ENCODE measurements at regions not wholly inside any gene's neighbourhood (a gene's known extent, or its start where the extent isn't known, plus 50 kb on each side); places are given as distances from the start of the nearest gene placed in this dataset.

GRCh38 chr6:122283884-122284283 is 115.6 kb upstream of the HSF2 start:
- no peak overlapping the region for H3K27ac ChIP-seq
- no peaks in the 10 kb centered on the region for H3K9me3 ChIP-seq
- no peaks in the 10 kb centered on the region for H3K36me3 ChIP-seq
- H3K4me3 ChIP-seq (replicated peaks in 1 of 3): no peak overlapping the region
- intact Hi-C loops (cut with DNase I): no loop called here
- no peaks in the 10 kb centered on the region for H3K4me1 ChIP-seq
- WGBS, 2 donors: 87 to 92% methylated on average over 4 of the region's 4 CpGs
- no peak for DNase-seq
- TF ChIP-seq POLR2A (IDR thresholded peaks at IDR 0.05) (no peak), CTCF (IDR thresholded peaks at IDR 0.05) (no peak)
- H3K27me3 ChIP-seq: no peaks in the 10 kb centered on the region

DNA sequence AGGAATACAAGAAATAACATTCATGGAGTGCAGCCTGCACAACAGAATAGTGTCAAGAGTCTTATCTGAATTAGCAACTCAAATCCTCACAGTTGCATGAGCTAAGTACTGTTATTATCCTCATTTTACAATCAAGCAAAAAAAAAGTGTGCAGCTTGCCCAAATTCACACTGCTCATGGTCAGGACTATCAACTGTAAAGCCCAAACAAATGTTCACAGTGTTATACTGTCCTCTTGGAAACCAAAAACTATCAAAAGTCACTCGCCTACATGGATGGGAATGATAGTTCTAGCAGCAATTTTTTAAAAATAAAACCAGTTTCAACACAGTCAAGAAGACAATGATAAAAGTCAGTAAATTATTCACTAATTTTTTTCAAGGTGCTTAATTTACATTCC is 114.6 kb upstream of the HSF2 start:
- Histone ChIP-seq H3K27me3 (no peaks in the 10 kb centered on the region), H3K27ac (no peak overlapping the region), H3K4me1 (no peaks in the 10 kb centered on the region), H3K9me3 (no peaks in the 10 kb centered on the region), H3K4me3 (replicated peaks in 1 of 3) (no peak overlapping the region), H3K36me3 (no peaks in the 10 kb centered on the region)
- intact Hi-C loops (cut with DNase I): no loop called here
- no peak for TF ChIP-seq CTCF (IDR thresholded peaks at IDR 0.05)
- no peak for TF ChIP-seq POLR2A (IDR thresholded peaks at IDR 0.05)
- 84 to 90% methylated on average over 1 of the region's 1 CpG for WGBS, 2 donors
- no peak for DNase-seq

- intact Hi-C loops (cut with DNase I): no loop called here
- 69% methylated on average over 4 of the region's 4 CpGs for WGBS, 2 donors
- Histone ChIP-seq H3K27ac (no peak overlapping the region), H3K27me3 (no peaks in the 10 kb centered on the region), H3K9me3 (no peaks in the 10 kb centered on the region), H3K4me1 (no peaks in the 10 kb centered on the region), H3K36me3 (no peaks in the 10 kb centered on the region), H3K4me3 (replicated peaks in 1 of 3) (no peak overlapping the region)
- TF ChIP-seq CTCF (IDR thresholded peaks at IDR 0.05): no peak
- TF ChIP-seq POLR2A (IDR thresholded peaks at IDR 0.05): no peak
- no peak for DNase-seq
Observed at GRCh38 chr6:122285292-122285913, 114.0 kb upstream of the HSF2 start.

DNA sequence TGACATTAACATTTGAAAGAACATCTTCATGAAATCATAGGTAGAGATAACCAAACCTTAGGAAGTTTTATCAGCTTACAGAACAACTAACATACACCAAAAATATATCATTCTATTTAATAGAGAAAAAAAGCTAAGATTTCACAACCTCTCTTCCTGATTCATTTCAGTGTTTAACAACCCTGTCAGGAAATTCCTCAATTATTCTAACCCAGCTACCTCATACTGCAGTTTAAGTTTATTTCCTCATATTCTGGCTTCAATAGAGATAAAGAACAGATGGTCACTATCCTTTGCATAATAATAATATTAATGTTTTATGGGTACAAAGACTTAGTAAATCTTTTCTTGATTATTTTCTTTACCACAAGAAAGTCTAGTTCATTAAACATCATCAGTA is 112.9 kb upstream of the HSF2 start:
- intact Hi-C loops (cut with DNase I): no loop called here
- H3K27me3 ChIP-seq: no peaks in the 10 kb centered on the region

More for the DNA sequence above, 112.9 kb upstream of the HSF2 start:
- Histone ChIP-seq H3K9me3 (no peaks in the 10 kb centered on the region), H3K4me3 (replicated peaks in 1 of 3) (no peak overlapping the region), H3K36me3 (no peaks in the 10 kb centered on the region), H3K27ac (no peak overlapping the region), H3K4me1 (no peaks in the 10 kb centered on the region)
- TF ChIP-seq POLR2A (IDR thresholded peaks at IDR 0.05): no peak
- no peak for TF ChIP-seq CTCF (IDR thresholded peaks at IDR 0.05)
- DNase-seq: no peak

Measured in thyroid gland (tissue), 4 donors.